Activated B cell treated with CpG ODN at 0.5 μM for 24 hours (primary cell): ENCODE measurements at regions not wholly inside any gene's neighbourhood (a gene's known extent, or its start where the extent isn't known, plus 50 kb on each side); places are given as distances from the start of the nearest gene placed in this dataset.

ENCODE experiments used
- ATAC-seq: fragments of 200-7000 bp; cut with Tn5 transposase; one replicate; pipeline ENCODE4 v1.10.0; 2021; ENCODE audit warnings: low read depth, mild to moderate bottlenecking, moderate library complexity
- CTCF ChIA-PET: fragments of 350-600 bp; sonication (Branson Sonifier 250); formaldehyde crosslinking; loops from one replicate; lab custom pipeline; 2021; ENCODE audit warnings: antibody characterized with exemption; lab: Charles Lee
- POLR2A ChIA-PET: fragments of 350-600 bp; sonication (Branson Sonifier 250); formaldehyde crosslinking; loops from one replicate; lab custom pipeline; 2021; ENCODE audit warnings: antibody characterized with exemption; lab: Charles Lee
- DNase-seq: peaks from one replicate; pipeline ENCODE4 v3.0.0; 2022
- H3K27ac Mint-ChIP-seq: one replicate; pipeline ENCODE4 v1.8.0; 2020; ENCODE audit warnings: mixed read lengths
- H3K27me3 Mint-ChIP-seq: one replicate; pipeline ENCODE4 v1.8.0; 2021; ENCODE audit warnings: mixed read lengths
- H3K36me3 Mint-ChIP-seq: one replicate; pipeline ENCODE4 v1.8.0; 2021; ENCODE audit warnings: low read depth, mixed read lengths
- H3K4me1 Mint-ChIP-seq: one replicate; pipeline ENCODE4 v1.8.0; 2021; ENCODE audit warnings: mixed read lengths
- H3K4me3 Mint-ChIP-seq: one replicate; pipeline ENCODE4 v1.8.0; 2020; ENCODE audit warnings: mild to moderate bottlenecking, mixed read lengths
- H3K9me3 Mint-ChIP-seq: one replicate; pipeline ENCODE4 v1.8.0; 2020; ENCODE audit warnings: mixed read lengths
- intact Hi-C: fragments of 100-400 bp; cut with micrococcal nuclease; formaldehyde crosslinking; loops from one replicate; pipeline ENCODE4 v1.15.1; 2024
- TF ChIP-seq, protein P1 (sequence below): fragments of 200-600 bp; IDR thresholded peaks from one replicate; pipeline ENCODE4 v1.8.0; 2022; ENCODE audit warnings: antibody characterized with exemption, mild to moderate bottlenecking

DNA sequence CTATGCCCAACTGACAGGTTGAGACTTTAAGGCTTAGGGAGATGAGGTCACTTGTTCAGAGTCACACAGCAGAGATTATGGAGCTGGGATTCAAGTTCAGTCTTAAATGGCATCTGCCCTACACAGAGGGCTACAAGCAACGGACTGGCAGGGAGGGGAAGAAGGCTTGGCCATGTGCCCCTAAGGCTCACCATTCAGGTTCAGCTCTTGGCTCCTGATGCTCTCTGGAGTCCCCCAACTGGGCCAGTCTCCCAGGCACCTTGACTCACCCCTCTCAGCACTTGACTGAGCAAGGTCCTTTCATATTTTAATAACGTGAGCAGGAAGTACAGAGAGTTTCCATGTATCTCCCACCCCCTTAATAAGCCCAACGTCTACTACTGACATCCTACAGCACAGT, 71.4 kb upstream of the MAFB start:
- DNase-seq (no peak), ATAC-seq (no peak)
- Mint-ChIP-seq H3K9me3 (no peaks in the 10 kb centered on the region), H3K36me3 (no peaks in the 10 kb centered on the region), H3K4me1 (no peaks in the 10 kb centered on the region), H3K4me3 (no peak overlapping the region), H3K27me3 (no peaks in the 10 kb centered on the region), H3K27ac (no peak overlapping the region)
- TF ChIP-seq, protein P1, sequence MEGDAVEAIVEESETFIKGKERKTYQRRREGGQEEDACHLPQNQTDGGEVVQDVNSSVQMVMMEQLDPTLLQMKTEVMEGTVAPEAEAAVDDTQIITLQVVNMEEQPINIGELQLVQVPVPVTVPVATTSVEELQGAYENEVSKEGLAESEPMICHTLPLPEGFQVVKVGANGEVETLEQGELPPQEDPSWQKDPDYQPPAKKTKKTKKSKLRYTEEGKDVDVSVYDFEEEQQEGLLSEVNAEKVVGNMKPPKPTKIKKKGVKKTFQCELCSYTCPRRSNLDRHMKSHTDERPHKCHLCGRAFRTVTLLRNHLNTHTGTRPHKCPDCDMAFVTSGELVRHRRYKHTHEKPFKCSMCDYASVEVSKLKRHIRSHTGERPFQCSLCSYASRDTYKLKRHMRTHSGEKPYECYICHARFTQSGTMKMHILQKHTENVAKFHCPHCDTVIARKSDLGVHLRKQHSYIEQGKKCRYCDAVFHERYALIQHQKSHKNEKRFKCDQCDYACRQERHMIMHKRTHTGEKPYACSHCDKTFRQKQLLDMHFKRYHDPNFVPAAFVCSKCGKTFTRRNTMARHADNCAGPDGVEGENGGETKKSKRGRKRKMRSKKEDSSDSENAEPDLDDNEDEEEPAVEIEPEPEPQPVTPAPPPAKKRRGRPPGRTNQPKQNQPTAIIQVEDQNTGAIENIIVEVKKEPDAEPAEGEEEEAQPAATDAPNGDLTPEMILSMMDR, result no peak
- POLR2A ChIA-PET, result no interaction called here
- CTCF ChIA-PET, result no interaction called here
- intact Hi-C loops, result no loop called here

DNA sequence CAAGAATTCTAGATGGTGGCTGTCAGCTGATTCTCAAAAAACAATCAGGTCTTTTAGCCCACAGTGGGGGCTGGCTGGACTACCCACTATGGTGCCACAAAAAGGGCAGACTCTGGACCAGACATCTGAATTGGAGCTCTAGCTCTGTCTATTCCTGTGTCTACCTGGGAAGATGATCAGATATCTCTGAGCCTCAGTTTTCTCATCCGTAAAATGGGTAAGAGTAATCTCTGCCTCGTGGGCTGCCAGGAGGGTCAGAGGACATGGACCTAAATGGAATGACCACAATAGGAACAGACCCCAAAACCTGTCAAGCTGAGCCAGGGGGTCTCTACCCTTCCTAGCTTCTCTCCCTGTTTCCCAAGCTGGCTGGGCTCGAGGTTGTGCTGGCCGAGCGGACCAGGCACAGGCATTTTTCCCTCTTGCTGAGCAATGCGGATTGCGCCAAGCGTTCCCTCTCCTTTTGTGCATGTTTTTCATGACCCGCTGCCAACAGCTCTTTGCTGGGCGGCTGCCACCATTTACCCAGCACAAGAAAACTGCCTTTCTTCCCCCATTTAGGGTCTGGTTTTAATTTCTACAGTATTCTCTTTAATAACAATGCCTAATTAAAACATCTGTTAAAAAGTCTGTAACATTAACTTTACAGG, 74.7 kb upstream of the MAFB start:
- no peak overlapping the region for H3K4me3 Mint-ChIP-seq
- no peaks in the 10 kb centered on the region for H3K4me1 Mint-ChIP-seq
- intact Hi-C loops, result no loop called here
- POLR2A ChIA-PET, result no interaction called here
- no peak for ATAC-seq
- TF ChIP-seq, protein P1, result no peak
- no peaks in the 10 kb centered on the region for H3K27me3 Mint-ChIP-seq
- H3K9me3 Mint-ChIP-seq, result no peaks in the 10 kb centered on the region
- no peak for DNase-seq
- no peak overlapping the region for H3K27ac Mint-ChIP-seq
- H3K36me3 Mint-ChIP-seq, result no peaks in the 10 kb centered on the region
- CTCF ChIA-PET, result no interaction called here

DNA sequence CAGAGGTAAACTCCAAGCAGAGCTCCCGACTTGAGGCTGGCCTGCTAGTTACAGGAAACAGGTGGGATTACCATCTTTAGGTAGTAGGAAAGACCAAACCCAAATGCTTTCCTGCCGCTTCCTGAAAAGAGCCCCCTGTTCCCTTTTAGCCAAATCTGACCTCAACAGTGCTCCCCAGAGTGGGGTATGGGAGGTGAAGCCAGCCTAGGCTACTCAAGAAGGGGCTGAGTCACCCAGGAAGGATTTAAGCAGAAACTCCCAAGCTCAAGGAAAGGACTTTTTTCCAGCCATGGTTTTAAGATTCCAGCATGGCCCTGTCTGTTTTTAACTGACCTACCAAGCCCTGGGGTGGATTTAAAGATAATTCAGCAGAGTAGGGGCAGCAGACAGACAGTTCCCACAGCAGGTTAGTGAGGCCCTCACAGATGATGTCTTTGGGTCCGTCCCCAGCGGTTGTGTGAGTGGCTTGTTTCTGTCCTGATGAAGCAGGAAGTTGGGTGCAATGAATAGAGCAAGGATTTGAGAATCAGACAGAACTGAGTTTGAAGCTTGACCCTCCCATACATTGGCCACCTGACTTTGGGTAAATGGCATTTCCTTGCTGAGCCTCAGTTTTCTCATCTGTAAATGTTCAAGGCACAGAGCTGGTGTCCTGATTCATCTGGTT, 76.9 kb upstream of the MAFB start:
- Mint-ChIP-seq H3K9me3 (no peaks in the 10 kb centered on the region), H3K4me1 (no peaks in the 10 kb centered on the region), H3K36me3 (no peaks in the 10 kb centered on the region), H3K27me3 (peaks cover 3% of the 10 kb centered on the region), H3K4me3 (no peak overlapping the region), H3K27ac (no peak overlapping the region)
- ChIA-PET POLR2A (no interaction called here), CTCF (no interaction called here)
- ATAC-seq (no peak), DNase-seq (no peak)
- TF ChIP-seq, protein P1, result no peak
- intact Hi-C loops, result no loop called here

DNA sequence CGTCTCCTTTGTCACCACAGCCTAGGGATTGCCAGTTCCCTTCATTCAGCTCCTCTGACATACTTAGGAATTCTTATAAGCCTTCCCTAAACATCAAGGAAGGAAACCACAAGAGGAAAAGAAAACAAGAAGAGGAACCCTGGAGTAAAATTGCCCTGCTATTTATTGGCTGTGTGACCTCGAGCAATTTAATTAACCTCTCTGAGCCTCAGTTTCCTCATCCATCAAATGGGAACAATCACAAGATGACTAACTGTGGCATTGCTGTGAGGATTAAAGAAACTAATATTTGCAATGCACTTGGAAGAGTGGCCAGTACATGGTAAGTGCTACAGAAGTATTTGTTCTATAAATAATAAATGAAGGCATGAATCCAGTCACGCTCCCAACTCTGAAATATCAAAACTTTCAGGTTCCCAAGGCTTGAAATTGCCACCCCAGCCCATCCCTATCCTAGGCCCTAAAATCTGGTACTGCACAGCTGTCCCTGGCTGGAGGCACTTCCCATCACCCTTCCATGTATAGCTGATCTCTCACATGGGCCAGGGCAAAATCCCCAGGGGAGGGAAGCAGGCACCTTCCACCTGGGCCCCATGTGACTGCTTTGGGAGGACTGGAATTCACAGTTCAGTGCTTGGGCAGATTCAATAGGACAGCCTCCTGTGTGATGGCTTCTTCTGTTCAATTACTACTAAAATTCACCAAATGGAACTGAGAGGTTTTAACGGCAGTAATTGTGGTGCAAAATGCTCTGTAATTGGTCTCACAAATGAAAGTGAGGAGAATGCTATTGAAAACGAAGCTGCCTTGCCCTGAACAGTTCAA, 78.0 kb upstream of the MAFB start:
- intact Hi-C loops, result no loop called here

DNA sequence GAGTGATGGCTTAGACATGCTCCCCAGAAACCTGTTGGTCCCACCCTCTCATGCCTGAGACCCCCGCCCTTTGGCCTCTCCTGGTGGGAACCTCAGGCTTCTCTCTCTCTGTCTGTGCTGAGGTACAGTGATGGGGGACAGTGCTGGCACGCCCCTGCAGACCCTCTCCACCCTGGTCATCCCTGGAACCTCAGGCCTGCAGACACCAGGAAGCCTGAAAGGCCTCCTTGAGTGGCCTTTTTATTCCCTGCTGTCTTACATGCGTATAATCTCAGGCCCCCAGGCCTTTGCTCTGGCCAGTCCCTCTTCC, 78.5 kb upstream of the MAFB start:
- Mint-ChIP-seq H3K4me1 (no peaks in the 10 kb centered on the region), H3K36me3 (no peaks in the 10 kb centered on the region), H3K4me3 (no peak overlapping the region), H3K9me3 (no peaks in the 10 kb centered on the region), H3K27ac (no peak overlapping the region), H3K27me3 (peaks cover 3% of the 10 kb centered on the region)
- ChIA-PET POLR2A (no interaction called here), CTCF (no interaction called here)
- DNase-seq (no peak), ATAC-seq (no peak)
- TF ChIP-seq, protein P1, result no peak
- intact Hi-C loops, result no loop called here

More for the DNA sequence above, 78.0 kb upstream of the MAFB start:
- H3K27ac Mint-ChIP-seq, result no peak overlapping the region
- POLR2A ChIA-PET, result no interaction called here
- H3K4me1 Mint-ChIP-seq, result no peaks in the 10 kb centered on the region
- H3K4me3 Mint-ChIP-seq, result no peak overlapping the region
- DNase-seq, result no peak
- H3K9me3 Mint-ChIP-seq, result no peaks in the 10 kb centered on the region
- no peaks in the 10 kb centered on the region for H3K36me3 Mint-ChIP-seq
- no peak for ATAC-seq
- CTCF ChIA-PET, result no interaction called here
- H3K27me3 Mint-ChIP-seq, result peaks cover 3% of the 10 kb centered on the region
- TF ChIP-seq, protein P1, result no peak
